ENCODE measurements at regions not wholly inside any gene's neighbourhood (a gene's known extent, or its start where the extent isn't known, plus 50 kb on each side); places are given as distances from the start of the nearest gene placed in this dataset.

GRCh38 chr7:32178677-32179366, 108.6 kb upstream of the PDE1C start:
- no peak for DNase-seq (ENCODE audit: low read depth)
- TF ChIP-seq, protein P1, sequence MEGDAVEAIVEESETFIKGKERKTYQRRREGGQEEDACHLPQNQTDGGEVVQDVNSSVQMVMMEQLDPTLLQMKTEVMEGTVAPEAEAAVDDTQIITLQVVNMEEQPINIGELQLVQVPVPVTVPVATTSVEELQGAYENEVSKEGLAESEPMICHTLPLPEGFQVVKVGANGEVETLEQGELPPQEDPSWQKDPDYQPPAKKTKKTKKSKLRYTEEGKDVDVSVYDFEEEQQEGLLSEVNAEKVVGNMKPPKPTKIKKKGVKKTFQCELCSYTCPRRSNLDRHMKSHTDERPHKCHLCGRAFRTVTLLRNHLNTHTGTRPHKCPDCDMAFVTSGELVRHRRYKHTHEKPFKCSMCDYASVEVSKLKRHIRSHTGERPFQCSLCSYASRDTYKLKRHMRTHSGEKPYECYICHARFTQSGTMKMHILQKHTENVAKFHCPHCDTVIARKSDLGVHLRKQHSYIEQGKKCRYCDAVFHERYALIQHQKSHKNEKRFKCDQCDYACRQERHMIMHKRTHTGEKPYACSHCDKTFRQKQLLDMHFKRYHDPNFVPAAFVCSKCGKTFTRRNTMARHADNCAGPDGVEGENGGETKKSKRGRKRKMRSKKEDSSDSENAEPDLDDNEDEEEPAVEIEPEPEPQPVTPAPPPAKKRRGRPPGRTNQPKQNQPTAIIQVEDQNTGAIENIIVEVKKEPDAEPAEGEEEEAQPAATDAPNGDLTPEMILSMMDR (conservative IDR thresholded peaks at IDR 0.05; ENCODE audit: low read depth, low read length), result no peak
- no peak overlapping the region for H3K4me3 ChIP-seq (ENCODE audit: low read depth, low read length)

DNA sequence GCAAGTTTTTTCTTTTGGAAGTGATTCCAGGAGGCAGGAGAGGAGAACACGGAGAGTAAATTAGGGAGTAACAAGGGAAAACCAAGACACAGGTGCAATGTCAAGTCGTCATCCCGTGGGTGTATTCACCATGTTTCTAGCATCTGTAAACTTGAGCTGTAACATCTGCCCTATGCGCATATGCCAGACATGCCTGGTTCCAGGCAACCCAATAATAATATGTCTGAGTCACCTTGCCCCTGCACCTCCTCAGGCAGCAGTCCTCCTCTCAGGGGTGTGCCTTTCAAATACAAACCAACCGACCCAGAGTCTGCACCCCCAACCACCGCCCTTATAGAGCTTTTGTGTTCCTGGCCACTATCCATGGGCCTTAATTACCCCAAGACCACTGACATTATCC, 107.0 kb upstream of the PDE1C start:
- H3K4me3 ChIP-seq (ENCODE audit: low read depth, low read length), result no peak overlapping the region
- no peak for DNase-seq (ENCODE audit: low read depth)
- TF ChIP-seq, protein P1 (conservative IDR thresholded peaks at IDR 0.05; ENCODE audit: low read depth, low read length), result no peak

DNA sequence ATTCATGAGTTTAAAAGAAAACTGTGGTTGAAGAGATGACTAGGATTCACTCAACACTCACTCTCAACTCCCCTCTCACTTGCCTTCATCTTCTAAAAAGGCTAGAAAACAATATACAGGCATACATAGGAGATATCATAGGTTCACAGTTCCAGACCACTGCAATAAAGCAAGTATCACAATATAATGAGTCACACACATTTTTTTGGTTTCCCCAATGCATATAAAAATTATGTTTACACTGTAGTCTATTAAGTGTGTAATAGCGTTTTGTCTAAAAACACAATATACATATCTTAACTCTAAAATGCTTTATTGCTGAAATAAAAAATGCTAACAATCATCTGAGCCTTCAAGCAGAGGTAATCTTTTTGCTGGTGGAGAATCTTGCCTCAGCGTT, 104.9 kb upstream of the PDE1C start:
- H3K4me3 ChIP-seq (ENCODE audit: low read depth, low read length), result no peak overlapping the region
- TF ChIP-seq, protein P1 (conservative IDR thresholded peaks at IDR 0.05; ENCODE audit: low read depth, low read length), result no peak
- DNase-seq (ENCODE audit: low read depth), result no peak

DNA sequence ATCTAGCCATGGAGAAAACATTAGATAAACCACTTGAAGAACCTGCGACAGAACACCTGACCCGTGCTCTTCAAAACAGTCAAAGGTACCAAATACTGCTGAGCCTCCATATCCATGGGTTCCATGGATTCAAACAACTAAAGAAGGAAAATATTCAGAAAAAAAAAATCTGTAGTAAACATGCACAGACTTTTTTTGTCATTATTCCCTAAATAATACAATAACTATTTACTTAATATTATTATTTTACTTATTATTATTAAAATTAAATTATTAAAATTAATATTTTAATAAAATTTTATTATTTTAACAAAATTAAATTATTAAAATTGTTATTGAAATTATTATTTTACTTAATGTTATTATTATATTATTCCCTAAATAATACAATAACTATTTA, 101.0 kb upstream of the PDE1C start:
- TF ChIP-seq, protein P1 (conservative IDR thresholded peaks at IDR 0.05; ENCODE audit: low read depth, low read length), result no peak
- DNase-seq (ENCODE audit: low read depth), result no peak
- H3K4me3 ChIP-seq (ENCODE audit: low read depth, low read length), result no peak overlapping the region

DNA sequence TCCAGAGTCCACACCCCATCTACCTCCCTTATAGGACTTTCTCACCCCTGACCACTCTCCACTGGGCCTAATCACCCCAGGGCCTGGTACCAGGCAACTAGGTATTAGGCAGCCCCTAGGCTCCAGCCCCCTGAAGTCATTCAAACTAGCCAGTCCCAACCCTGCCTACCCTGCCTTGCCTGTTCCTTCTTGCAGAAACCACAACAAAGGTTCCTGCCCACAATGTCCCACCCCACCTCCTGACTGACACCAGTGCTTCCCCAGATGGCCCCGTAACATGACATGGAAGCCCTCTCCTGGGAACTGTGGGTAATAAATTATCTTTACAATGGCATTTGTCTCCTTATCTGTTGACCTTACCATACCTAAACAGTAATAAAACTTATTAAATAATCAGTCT, 100.6 kb upstream of the PDE1C start:
- no peak for DNase-seq (ENCODE audit: low read depth)
- no peak overlapping the region for H3K4me3 ChIP-seq (ENCODE audit: low read depth, low read length)
- TF ChIP-seq, protein P1 (conservative IDR thresholded peaks at IDR 0.05; ENCODE audit: low read depth, low read length), result no peak

GRCh38 chr7:32169228-32169627, 99.0 kb upstream of the PDE1C start:
- no peak overlapping the region for H3K4me3 ChIP-seq (ENCODE audit: low read depth, low read length)
- DNase-seq (ENCODE audit: low read depth), result no peak
- TF ChIP-seq, protein P1 (conservative IDR thresholded peaks at IDR 0.05; ENCODE audit: low read depth, low read length), result no peak

DNA sequence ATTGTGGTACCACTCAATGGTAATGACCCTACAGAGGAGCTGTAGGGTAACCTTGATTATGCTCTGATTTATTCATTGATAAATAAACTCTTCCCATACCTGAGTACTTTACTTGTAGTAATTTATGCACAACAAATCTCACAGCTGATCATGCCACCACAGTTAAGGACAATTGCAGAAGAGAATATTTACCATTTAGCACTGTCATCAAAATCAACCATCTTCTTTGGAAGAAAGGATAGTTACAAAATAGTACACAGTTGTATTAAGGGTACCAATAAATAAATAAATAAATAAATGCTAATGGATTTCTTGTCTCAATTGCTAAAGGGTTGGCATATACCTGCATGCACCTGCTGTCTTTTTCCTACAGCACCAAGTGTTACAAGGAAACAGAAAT, 97.6 kb upstream of the PDE1C start:
- TF ChIP-seq, protein P1 (conservative IDR thresholded peaks at IDR 0.05; ENCODE audit: low read depth, low read length), result no peak
- H3K4me3 ChIP-seq (ENCODE audit: low read depth, low read length), result no peak overlapping the region
- DNase-seq (ENCODE audit: low read depth), result no peak
